ENCODE measurements at regions not wholly inside any gene's neighbourhood (a gene's known extent, or its start where the extent isn't known, plus 50 kb on each side); places are given as distances from the start of the nearest gene placed in this dataset.
A peak's percentile ranks its signal among the peaks of the same experiment; 100 is the strongest.

DNA sequence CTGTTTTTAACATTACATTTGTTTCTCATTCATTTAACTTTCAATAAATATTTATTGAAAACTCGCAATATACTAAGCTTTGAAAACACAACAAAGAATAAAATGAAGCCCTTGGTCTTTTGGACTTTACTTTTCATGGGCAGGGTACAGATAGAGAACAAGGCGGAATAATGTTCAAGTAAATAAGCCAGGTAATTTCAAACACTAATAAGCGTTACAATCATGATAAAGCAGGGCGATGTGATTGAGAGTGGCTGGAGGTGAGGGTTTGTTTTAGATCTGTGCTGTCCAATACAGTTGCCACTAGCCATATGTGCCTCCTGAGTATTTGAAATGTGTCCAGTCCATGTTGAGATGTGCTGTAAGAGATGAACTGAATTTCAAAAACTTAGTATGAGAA lies 307.1 kb downstream of the ALDH8A1 start:
- BruUV-seq (replicated peaks) = no TSS peak
- Histone ChIP-seq H3K4me1 (peaks cover 37% of the 10 kb centered on the region), H3K27me3 (replicated peaks; ENCODE audit: control insufficient read depth, insufficient read depth, low read length) (no peaks in the 10 kb centered on the region), H3K36me3 (ENCODE audit: control insufficient read depth, insufficient read depth, low read length) (no peaks in the 10 kb centered on the region), H3K9me3 (no peaks in the 10 kb centered on the region), H3K4me3 (ENCODE audit: low read depth, low read length) (no peak overlapping the region)
- no peaks in the 10 kb centered on the region for H3K9me3 Mint-ChIP-seq (ENCODE audit: unreplicated experiment)
- no peaks in the 10 kb centered on the region for H3K36me3 Mint-ChIP-seq (ENCODE audit: insufficient read depth, unreplicated experiment)
- DNase-seq = no peak
- no peak overlapping the region for H3K27ac Mint-ChIP-seq (ENCODE audit: unreplicated experiment)
- ChIA-PET POLR2A (no interaction called here), CTCF (no interaction called here)
- no peak overlapping the region for H3K4me3 Mint-ChIP-seq (ENCODE audit: unreplicated experiment)
- peaks cover 34% of the 10 kb centered on the region for H3K4me1 Mint-ChIP-seq (ENCODE audit: low read depth, unreplicated experiment)
- no peaks in the 10 kb centered on the region for H3K27me3 Mint-ChIP-seq (ENCODE audit: insufficient read depth, unreplicated experiment)
- intact Hi-C loops (cut with micrococcal nuclease; ENCODE audit: unreplicated experiment) = loop anchor here (5.0 kb wide), 1 partner anchor 239 kb away; no protein-coding TSS in a partner anchor
- TF ChIP-seq, protein P1, sequence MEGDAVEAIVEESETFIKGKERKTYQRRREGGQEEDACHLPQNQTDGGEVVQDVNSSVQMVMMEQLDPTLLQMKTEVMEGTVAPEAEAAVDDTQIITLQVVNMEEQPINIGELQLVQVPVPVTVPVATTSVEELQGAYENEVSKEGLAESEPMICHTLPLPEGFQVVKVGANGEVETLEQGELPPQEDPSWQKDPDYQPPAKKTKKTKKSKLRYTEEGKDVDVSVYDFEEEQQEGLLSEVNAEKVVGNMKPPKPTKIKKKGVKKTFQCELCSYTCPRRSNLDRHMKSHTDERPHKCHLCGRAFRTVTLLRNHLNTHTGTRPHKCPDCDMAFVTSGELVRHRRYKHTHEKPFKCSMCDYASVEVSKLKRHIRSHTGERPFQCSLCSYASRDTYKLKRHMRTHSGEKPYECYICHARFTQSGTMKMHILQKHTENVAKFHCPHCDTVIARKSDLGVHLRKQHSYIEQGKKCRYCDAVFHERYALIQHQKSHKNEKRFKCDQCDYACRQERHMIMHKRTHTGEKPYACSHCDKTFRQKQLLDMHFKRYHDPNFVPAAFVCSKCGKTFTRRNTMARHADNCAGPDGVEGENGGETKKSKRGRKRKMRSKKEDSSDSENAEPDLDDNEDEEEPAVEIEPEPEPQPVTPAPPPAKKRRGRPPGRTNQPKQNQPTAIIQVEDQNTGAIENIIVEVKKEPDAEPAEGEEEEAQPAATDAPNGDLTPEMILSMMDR (IDR thresholded peaks at IDR 0.05; ENCODE audit: insufficient read depth in 1 of 2, low read depth in 1 of 2, low read length in 1 of 2, severe bottlenecking in 1 of 2, unreplicated experiment in 1 of 2) = no peak

GRCh38 chr6:134642279-134642678 lies 307.6 kb downstream of the ALDH8A1 start:
- no peaks in the 10 kb centered on the region for H3K27me3 ChIP-seq (replicated peaks; ENCODE audit: control insufficient read depth, insufficient read depth, low read length)
- no peaks in the 10 kb centered on the region for H3K27me3 Mint-ChIP-seq (ENCODE audit: insufficient read depth, unreplicated experiment)
- TF ChIP-seq, protein P1 (IDR thresholded peaks at IDR 0.05; ENCODE audit: insufficient read depth in 1 of 2, low read depth in 1 of 2, low read length in 1 of 2, severe bottlenecking in 1 of 2, unreplicated experiment in 1 of 2) = no peak
- no peaks in the 10 kb centered on the region for H3K9me3 Mint-ChIP-seq (ENCODE audit: unreplicated experiment)
- DNase-seq = no peak
- H3K9me3 ChIP-seq = no peaks in the 10 kb centered on the region
- H3K36me3 Mint-ChIP-seq (ENCODE audit: insufficient read depth, unreplicated experiment) = no peaks in the 10 kb centered on the region
- CTCF ChIA-PET = interaction anchor here (0.6 to 1.2 kb wide), 2 partner anchors 343 to 469 kb away, joined by 3 read pairs; no protein-coding TSS in a partner anchor
- no peak overlapping the region for H3K4me3 ChIP-seq (ENCODE audit: low read depth, low read length)
- POLR2A ChIA-PET = no interaction called here
- no peaks in the 10 kb centered on the region for H3K36me3 ChIP-seq (ENCODE audit: control insufficient read depth, insufficient read depth, low read length)
- no TSS peak for BruUV-seq (replicated peaks)
- H3K4me3 Mint-ChIP-seq (ENCODE audit: unreplicated experiment) = no peak overlapping the region
- no peak overlapping the region for H3K27ac Mint-ChIP-seq (ENCODE audit: unreplicated experiment)
- intact Hi-C loops (cut with micrococcal nuclease; ENCODE audit: unreplicated experiment) = loop anchor here (5.0 kb wide), 1 partner anchor 240 kb away; no protein-coding TSS in a partner anchor
- peaks cover 34% of the 10 kb centered on the region for H3K4me1 Mint-ChIP-seq (ENCODE audit: low read depth, unreplicated experiment)
- peaks cover 37% of the 10 kb centered on the region for H3K4me1 ChIP-seq

GRCh38 chr6:134640975-134641429 lies 308.9 kb downstream of the ALDH8A1 start:
- peak; percentile 71 to 78 for DNase-seq
- H3K36me3 ChIP-seq (ENCODE audit: control insufficient read depth, insufficient read depth, low read length) = no peaks in the 10 kb centered on the region
- POLR2A ChIA-PET = no interaction called here
- H3K9me3 Mint-ChIP-seq (ENCODE audit: unreplicated experiment) = no peaks in the 10 kb centered on the region
- H3K4me3 Mint-ChIP-seq (ENCODE audit: unreplicated experiment) = no peak overlapping the region
- intact Hi-C loops (cut with micrococcal nuclease; ENCODE audit: unreplicated experiment) = loop anchor here (1.0 to 5.0 kb wide), 4 partner anchors 182 to 467 kb away; no protein-coding TSS in a partner anchor
- no peaks in the 10 kb centered on the region for H3K27me3 ChIP-seq (replicated peaks; ENCODE audit: control insufficient read depth, insufficient read depth, low read length)
- H3K27ac Mint-ChIP-seq (ENCODE audit: unreplicated experiment) = peak overlapping the region; percentile 56
- H3K4me1 ChIP-seq = peaks cover 37% of the 10 kb centered on the region
- BruUV-seq (replicated peaks) = no TSS peak
- H3K27me3 Mint-ChIP-seq (ENCODE audit: insufficient read depth, unreplicated experiment) = no peaks in the 10 kb centered on the region
- no peaks in the 10 kb centered on the region for H3K9me3 ChIP-seq
- CTCF ChIA-PET = interaction anchor here (0.6 to 1.5 kb wide), 8 partner anchors 15 to 467 kb away, joined by 3 to 6 read pairs (median 4); no protein-coding TSS in a partner anchor
- H3K4me1 Mint-ChIP-seq (ENCODE audit: low read depth, unreplicated experiment) = peaks cover 34% of the 10 kb centered on the region
- H3K36me3 Mint-ChIP-seq (ENCODE audit: insufficient read depth, unreplicated experiment) = no peaks in the 10 kb centered on the region
- TF ChIP-seq, protein P1 (IDR thresholded peaks at IDR 0.05; ENCODE audit: insufficient read depth in 1 of 2, low read depth in 1 of 2, low read length in 1 of 2, severe bottlenecking in 1 of 2, unreplicated experiment in 1 of 2) = peak; percentile 76 to 82
- no peak overlapping the region for H3K4me3 ChIP-seq (ENCODE audit: low read depth, low read length)

Data from Caco-2 (cell line).